Heart left ventricle (tissue), 13 donors: ENCODE measurements at regions not wholly inside any gene's neighbourhood (a gene's known extent, or its start where the extent isn't known, plus 50 kb on each side); places are given as distances from the start of the nearest gene placed in this dataset.

Source experiments
- POLR2A ChIP-seq, 2 donors: fragments of 450-650 bp; IDR thresholded peaks; one replicate each; pipeline ENCODE4 v1.6.1; 2017; ENCODE audit warnings: antibody characterized with exemption in 2 of 2, mild to moderate bottlenecking in 2 of 2, moderate library complexity in 2 of 2
- TF ChIP-seq, protein P1 (sequence below), 12 donors: fragments of 200-600 bp; sonication (generic) in 4 of 12; IDR thresholded peaks; one replicate each; pipeline versions ENCODE4 v1.5.0 to v1.8.0; 2018 to 2022; ENCODE audit warnings: antibody characterized with exemption in 12 of 12, mild to moderate bottlenecking in 5 of 12
- donor health status: ischemic (EF 13 %, LVEDD 7.1; RV severe dilation, severe dysfunction).
- donor health status: DM: no; HTN: yes; CAD: no.
- donor health status: DM: no; HTN: no; CAD: no.
- donor health status: ischemic (EF 25% LVEDD 6.9; RV normal size, moderate dysfunction).
- donor health status: ischemic (EF 25% LVEDD 5.7; RV mildly dilated, moderate dysfunction).
- donor health status: ischemic (EF 35%, LVEDD 5.7; RV mildly dilated, moderate dysfunction).
- donor health status: nonischemic (EF 11% LVEDD 7.7; RV severe dilation, severe dysfunction).
- donor health status: DM: yes; HTN: yes; CAD: no.
- donor health status: PGD.
- donor health status: ischemic (EF 29% LVEDD 5.4; RV normal size, mild dysfunction).
- donor health status: nonischemic (EF 23%, LVEDD 6.1; RV moderate dilation, normal function).

- TF ChIP-seq, protein P1, sequence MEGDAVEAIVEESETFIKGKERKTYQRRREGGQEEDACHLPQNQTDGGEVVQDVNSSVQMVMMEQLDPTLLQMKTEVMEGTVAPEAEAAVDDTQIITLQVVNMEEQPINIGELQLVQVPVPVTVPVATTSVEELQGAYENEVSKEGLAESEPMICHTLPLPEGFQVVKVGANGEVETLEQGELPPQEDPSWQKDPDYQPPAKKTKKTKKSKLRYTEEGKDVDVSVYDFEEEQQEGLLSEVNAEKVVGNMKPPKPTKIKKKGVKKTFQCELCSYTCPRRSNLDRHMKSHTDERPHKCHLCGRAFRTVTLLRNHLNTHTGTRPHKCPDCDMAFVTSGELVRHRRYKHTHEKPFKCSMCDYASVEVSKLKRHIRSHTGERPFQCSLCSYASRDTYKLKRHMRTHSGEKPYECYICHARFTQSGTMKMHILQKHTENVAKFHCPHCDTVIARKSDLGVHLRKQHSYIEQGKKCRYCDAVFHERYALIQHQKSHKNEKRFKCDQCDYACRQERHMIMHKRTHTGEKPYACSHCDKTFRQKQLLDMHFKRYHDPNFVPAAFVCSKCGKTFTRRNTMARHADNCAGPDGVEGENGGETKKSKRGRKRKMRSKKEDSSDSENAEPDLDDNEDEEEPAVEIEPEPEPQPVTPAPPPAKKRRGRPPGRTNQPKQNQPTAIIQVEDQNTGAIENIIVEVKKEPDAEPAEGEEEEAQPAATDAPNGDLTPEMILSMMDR (IDR thresholded peaks at IDR 0.05): no peak
- no peak for TF ChIP-seq POLR2A (IDR thresholded peaks at IDR 0.05)
Observed at GRCh38 chr14:101471723-101472517, 89.4 kb upstream of the DIO3 start.
